Urothelium cell line (cell line): ENCODE measurements at regions not wholly inside any gene's neighbourhood (a gene's known extent, or its start where the extent isn't known, plus 50 kb on each side); places are given as distances from the start of the nearest gene placed in this dataset.
"Not testable (repeated sequence)": the region's sequence is repeated elsewhere in the genome, so short reads cannot be mapped to it uniquely, and the experiment has no call there.

Experiments
- DNase-seq: peaks from one replicate; pipeline ENCODE4 v3.0.0; 2011; ENCODE audit warnings: low spot score, mixed read lengths
- FAIRE-seq: peaks from 2 replicates; lab custom pipeline; 2011; peaks lifted over from hg19 to GRCh38; lab: Jason Lieb, UNC

GRCh38 chr1:38787041-38787440, 72.5 kb downstream of the RRAGC start:
- FAIRE-seq, result no peak
- DNase-seq, result no peak

GRCh38 chr1:38786040-38786436, 73.5 kb downstream of the RRAGC start:
- FAIRE-seq (no peak), DNase-seq (no peak)

GRCh38 chr1:38785285-38786039, 74.1 kb downstream of the RRAGC start:
- DNase-seq, result no peak
- no peak for FAIRE-seq

- DNase-seq (no peak), FAIRE-seq (no peak)
Measured at GRCh38 chr1:38784452-38785284, 74.9 kb downstream of the RRAGC start.

GRCh38 chr1:38783640-38784229, 75.8 kb downstream of the RRAGC start:
- FAIRE-seq (no peak), DNase-seq (no peak)

- DNase-seq (no peak), FAIRE-seq (no peak)
Measured at GRCh38 chr1:38781872-38782617, 77.5 kb downstream of the RRAGC start.

- DNase-seq, result no peak
- FAIRE-seq, result no peak
Measured at GRCh38 chr1:38780133-38780532, 79.4 kb downstream of the RRAGC start.

GRCh38 chr1:38779491-38779890, 80.1 kb downstream of the RRAGC start:
- DNase-seq (no peak), FAIRE-seq (no peak)

GRCh38 chr1:38778521-38778920, 81.1 kb downstream of the RRAGC start:
- FAIRE-seq (no peak), DNase-seq (no peak)

- FAIRE-seq (no peak), DNase-seq (no peak)
Measured at GRCh38 chr1:38778051-38778450, 81.5 kb downstream of the RRAGC start.

GRCh38 chr1:38777464-38777957, 82.1 kb downstream of the RRAGC start:
- no peak for DNase-seq
- FAIRE-seq, result no peak

GRCh38 chr1:38776466-38777065, 83.0 kb downstream of the RRAGC start:
- DNase-seq (no peak), FAIRE-seq (no peak)

- no peak for FAIRE-seq
- no peak for DNase-seq
Measured at GRCh38 chr1:38775175-38775845, 84.3 kb downstream of the RRAGC start.

GRCh38 chr1:38773483-38773882, 86.1 kb downstream of the RRAGC start:
- FAIRE-seq, result no peak
- DNase-seq, result no peak

- FAIRE-seq (no peak), DNase-seq (no peak)
Measured at GRCh38 chr1:38772953-38773352, 86.6 kb downstream of the RRAGC start.

- DNase-seq (no peak), FAIRE-seq (no peak)
Measured at GRCh38 chr1:38772026-38772425, 87.5 kb downstream of the RRAGC start.

GRCh38 chr1:38770516-38771173, 88.9 kb downstream of the RRAGC start:
- FAIRE-seq, DNase-seq: not testable (repeated sequence)

- no peak for FAIRE-seq
Measured at GRCh38 chr1:38766125-38766524, 93.4 kb downstream of the RRAGC start.

GRCh38 chr1:38763121-38763520, 96.5 kb downstream of the RRAGC start:
- DNase-seq (no peak), FAIRE-seq (no peak)

More at GRCh38 chr1:38766125-38766524, 93.4 kb downstream of the RRAGC start:
- DNase-seq, result no peak
